SU-DHL-6 (cell line): ENCODE measurements at regions not wholly inside any gene's neighbourhood (a gene's known extent, or its start where the extent isn't known, plus 50 kb on each side); places are given as distances from the start of the nearest gene placed in this dataset.

ENCODE experiments used
- EZH2phosphoT487 ChIP-seq: fragments of 200-600 bp; sonication (generic), shearing (Covaris generic); conservative IDR thresholded peaks from 2 replicates; pipeline ENCODE4 v1.6.1; 2018; ENCODE audit warnings: mild to moderate bottlenecking, antibody characterized with exemption, low read length, moderate library complexity, mixed read lengths
- TF ChIP-seq, protein P1 (sequence below): fragments of 200-600 bp; sonication (generic); IDR thresholded peaks from one replicate; pipeline ENCODE4 v1.5.1; 2017; ENCODE audit warnings: antibody characterized with exemption, mild to moderate bottlenecking, low read length, moderate library complexity; ENCODE audit not compliant: insufficient read depth, poor library complexity, severe bottlenecking

DNA sequence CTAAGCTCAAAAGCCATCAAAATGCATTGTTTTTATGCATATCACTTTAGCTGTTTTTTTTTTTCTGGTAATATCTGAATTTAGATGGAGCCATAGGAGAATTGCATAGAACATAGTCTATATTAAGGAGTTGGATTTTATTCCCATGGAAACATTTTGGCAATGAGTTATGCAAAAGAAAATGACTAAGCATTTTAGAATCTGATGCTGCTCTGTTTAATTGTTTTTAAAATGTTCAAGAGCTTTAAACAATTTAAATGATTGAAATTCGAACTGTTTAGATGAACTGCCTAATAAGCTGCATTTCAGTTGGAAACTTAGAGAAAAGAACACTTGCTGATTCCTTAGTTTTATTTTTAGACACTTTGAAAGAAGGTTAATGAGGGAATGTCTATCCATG is 1531.5 kb upstream of the B3GALT2 start:
- TF ChIP-seq, protein P1, sequence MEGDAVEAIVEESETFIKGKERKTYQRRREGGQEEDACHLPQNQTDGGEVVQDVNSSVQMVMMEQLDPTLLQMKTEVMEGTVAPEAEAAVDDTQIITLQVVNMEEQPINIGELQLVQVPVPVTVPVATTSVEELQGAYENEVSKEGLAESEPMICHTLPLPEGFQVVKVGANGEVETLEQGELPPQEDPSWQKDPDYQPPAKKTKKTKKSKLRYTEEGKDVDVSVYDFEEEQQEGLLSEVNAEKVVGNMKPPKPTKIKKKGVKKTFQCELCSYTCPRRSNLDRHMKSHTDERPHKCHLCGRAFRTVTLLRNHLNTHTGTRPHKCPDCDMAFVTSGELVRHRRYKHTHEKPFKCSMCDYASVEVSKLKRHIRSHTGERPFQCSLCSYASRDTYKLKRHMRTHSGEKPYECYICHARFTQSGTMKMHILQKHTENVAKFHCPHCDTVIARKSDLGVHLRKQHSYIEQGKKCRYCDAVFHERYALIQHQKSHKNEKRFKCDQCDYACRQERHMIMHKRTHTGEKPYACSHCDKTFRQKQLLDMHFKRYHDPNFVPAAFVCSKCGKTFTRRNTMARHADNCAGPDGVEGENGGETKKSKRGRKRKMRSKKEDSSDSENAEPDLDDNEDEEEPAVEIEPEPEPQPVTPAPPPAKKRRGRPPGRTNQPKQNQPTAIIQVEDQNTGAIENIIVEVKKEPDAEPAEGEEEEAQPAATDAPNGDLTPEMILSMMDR: no peak
- no peak for TF ChIP-seq EZH2phosphoT487
